ENCODE measurements at regions not wholly inside any gene's neighbourhood (a gene's known extent, or its start where the extent isn't known, plus 50 kb on each side); places are given as distances from the start of the nearest gene placed in this dataset.

DNA sequence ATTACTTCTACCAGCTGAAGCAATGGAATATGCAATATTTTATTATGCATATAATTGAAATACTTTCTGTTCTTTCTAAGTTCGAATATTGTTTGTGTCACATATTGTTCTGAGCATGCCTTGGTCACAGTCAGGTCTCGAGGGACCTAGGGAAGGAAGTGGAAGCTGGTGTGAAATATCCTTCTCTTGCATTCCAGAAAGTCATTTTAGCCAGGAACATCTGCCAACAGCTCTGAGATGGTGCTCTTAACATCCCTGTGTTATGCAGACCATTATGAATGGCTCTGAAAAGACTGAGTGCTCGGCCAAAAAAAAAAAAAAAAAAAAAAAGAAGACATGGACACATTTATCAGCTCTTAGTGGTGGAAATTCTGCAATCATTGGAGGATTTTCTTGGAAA lies 132.7 kb upstream of the JAG1 start:
- TF ChIP-seq CTCF (IDR thresholded peaks at IDR 0.05; ENCODE audit: insufficient read depth, low read depth, low read length), result no peak
- TF ChIP-seq EZH2 (IDR thresholded peaks at IDR 0.05; ENCODE audit: insufficient read depth, low read length), result no peak
